SK-N-MC (cell line): ENCODE measurements at regions not wholly inside any gene's neighbourhood (a gene's known extent, or its start where the extent isn't known, plus 50 kb on each side); places are given as distances from the start of the nearest gene placed in this dataset.
"Not testable (repeated sequence)": the region's sequence is repeated elsewhere in the genome, so short reads cannot be mapped to it uniquely, and the experiment has no call there.

ENCODE experiments used
- EZH2 ChIP-seq: fragments of 200-600 bp; sonication (generic); IDR thresholded peaks from one replicate; pipeline ENCODE4 v1.6.1; 2017; ENCODE audit warnings: antibody characterized with exemption
- POLR2AphosphoS5 ChIP-seq: IDR thresholded peaks from 2 replicates; pipeline ENCODE4 v1.6.1; 2012; ENCODE audit warnings: mild to moderate bottlenecking, low read depth, low read length, borderline replicate concordance

DNA sequence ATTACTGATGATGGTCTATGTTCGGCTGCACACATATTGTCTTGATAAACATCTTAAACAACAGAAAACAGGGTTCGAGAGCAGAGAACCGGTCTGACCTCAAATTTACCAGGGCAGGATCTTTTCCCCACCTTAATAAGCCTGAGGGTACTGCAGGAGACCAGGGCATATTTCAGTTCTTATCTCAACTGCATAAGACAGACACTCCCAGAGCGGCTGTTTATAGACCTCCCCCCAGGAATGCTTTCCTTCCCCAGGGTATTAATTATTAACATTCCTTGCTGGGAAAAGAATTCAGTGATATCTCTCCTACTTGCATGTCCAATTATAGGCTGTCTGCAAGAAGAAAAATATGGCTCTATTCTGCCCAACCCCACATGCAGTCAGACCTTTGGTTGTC lies 871.6 kb downstream of the DNAH5 start:
- TF ChIP-seq EZH2, POLR2AphosphoS5: not testable (repeated sequence)
